ENCODE measurements at regions not wholly inside any gene's neighbourhood (a gene's known extent, or its start where the extent isn't known, plus 50 kb on each side); places are given as distances from the start of the nearest gene placed in this dataset.

GRCh38 chr2:8398040-8398668, 283.7 kb upstream of the ID2 start:
- no peaks in the 10 kb centered on the region for H3K9me3 ChIP-seq (ENCODE audit: low read depth)

GRCh38 chr2:8399731-8400130, 282.1 kb upstream of the ID2 start:
- TF ChIP-seq EZH2 (IDR thresholded peaks at IDR 0.05; ENCODE audit: insufficient read depth, poor library complexity, severe bottlenecking) = no peak
- TF ChIP-seq EZH2phosphoT487 (IDR thresholded peaks at IDR 0.05; ENCODE audit: insufficient read depth, low read depth) = no peak
- Histone ChIP-seq H3K27me3 (replicated peaks; ENCODE audit: insufficient read depth) (no peaks in the 10 kb centered on the region; the same call in 1 of the 2 replicates), H3K4me3 (no peak overlapping the region), H3K79me2 (ENCODE audit: insufficient read depth) (no peaks in the 10 kb centered on the region), H3K27ac (no peak overlapping the region), H2AFZ (no peak overlapping the region), H3F3A (ENCODE audit: insufficient read depth) (peaks cover 7% of the 10 kb centered on the region; the same call in 1 of the 2 replicates), H3K9ac (no peak overlapping the region), H4K20me1 (ENCODE audit: insufficient read depth) (no peaks in the 10 kb centered on the region), H3K4me1 (ENCODE audit: insufficient read depth) (no peaks in the 10 kb centered on the region), H3K36me3 (ENCODE audit: low read depth) (no peaks in the 10 kb centered on the region), H3K9me2 (ENCODE audit: insufficient read depth) (no peaks in the 10 kb centered on the region), H3K9me3 (ENCODE audit: low read depth) (no peaks in the 10 kb centered on the region), H3K4me2 (ENCODE audit: unreplicated experiment) (no peak overlapping the region)
- WGBS, 2 experiments (ENCODE audit: low coverage in 1 of 2, low lambda C conversion rate in 2 of 2, missing lambda C conversion rate in 2 of 2) = 60% methylated on average over 4 of the region's 4 CpGs
- in situ Hi-C loops (cut with MboI) = no loop called here
- DNase-seq = no peak

More at GRCh38 chr2:8398040-8398668, 283.7 kb upstream of the ID2 start:
- peaks cover 7% of the 10 kb centered on the region; the same call in 1 of the 2 replicates for H3F3A ChIP-seq (ENCODE audit: insufficient read depth)
- H3K79me2 ChIP-seq (ENCODE audit: insufficient read depth) = no peaks in the 10 kb centered on the region
- H3K9me2 ChIP-seq (ENCODE audit: insufficient read depth) = no peaks in the 10 kb centered on the region
- no peaks in the 10 kb centered on the region for H3K36me3 ChIP-seq (ENCODE audit: low read depth)
- no peaks in the 10 kb centered on the region for H3K4me1 ChIP-seq (ENCODE audit: insufficient read depth)
- no peak overlapping the region for H2AFZ ChIP-seq
- H4K20me1 ChIP-seq (ENCODE audit: insufficient read depth) = no peaks in the 10 kb centered on the region
- H3K4me3 ChIP-seq = no peak overlapping the region
- H3K4me2 ChIP-seq (ENCODE audit: unreplicated experiment) = no peak overlapping the region
- H3K27me3 ChIP-seq (replicated peaks; ENCODE audit: insufficient read depth) = no peaks in the 10 kb centered on the region; the same call in 1 of the 2 replicates
- DNase-seq = no peak
- no peak overlapping the region for H3K27ac ChIP-seq
- H3K9ac ChIP-seq = no peak overlapping the region
- in situ Hi-C loops (cut with MboI) = no loop called here
- TF ChIP-seq EZH2 (IDR thresholded peaks at IDR 0.05; ENCODE audit: insufficient read depth, poor library complexity, severe bottlenecking) = no peak
- TF ChIP-seq EZH2phosphoT487 (IDR thresholded peaks at IDR 0.05; ENCODE audit: insufficient read depth, low read depth) = no peak
- 71 to 77% methylated on average over 13 of the region's 13 CpGs for WGBS, 2 experiments (ENCODE audit: low coverage in 1 of 2, low lambda C conversion rate in 2 of 2, missing lambda C conversion rate in 2 of 2)

- WGBS, 2 experiments (ENCODE audit: low coverage in 1 of 2, low lambda C conversion rate in 2 of 2, missing lambda C conversion rate in 2 of 2) = 74 to 80% methylated on average over 10 of the region's 10 CpGs
Observed at GRCh38 chr2:8400196-8400595, 281.7 kb upstream of the ID2 start.

GRCh38 chr2:8402222-8402621, 279.6 kb upstream of the ID2 start:
- Histone ChIP-seq H3K79me2 (ENCODE audit: insufficient read depth) (no peaks in the 10 kb centered on the region), H2AFZ (no peak overlapping the region), H3K36me3 (ENCODE audit: low read depth) (no peaks in the 10 kb centered on the region), H3K9me3 (ENCODE audit: low read depth) (no peaks in the 10 kb centered on the region), H3K4me2 (ENCODE audit: unreplicated experiment) (no peak overlapping the region), H3K9ac (no peak overlapping the region), H4K20me1 (ENCODE audit: insufficient read depth) (no peaks in the 10 kb centered on the region), H3K27me3 (replicated peaks; ENCODE audit: insufficient read depth) (no peaks in the 10 kb centered on the region; the same call in 1 of the 2 replicates), H3K9me2 (ENCODE audit: insufficient read depth) (no peaks in the 10 kb centered on the region), H3K4me3 (no peak overlapping the region), H3K4me1 (ENCODE audit: insufficient read depth) (no peaks in the 10 kb centered on the region), H3F3A (ENCODE audit: insufficient read depth) (peaks cover 7% of the 10 kb centered on the region; the same call in 1 of the 2 replicates), H3K27ac (no peak overlapping the region)
- TF ChIP-seq EZH2phosphoT487 (IDR thresholded peaks at IDR 0.05; ENCODE audit: insufficient read depth, low read depth) (no peak), EZH2 (IDR thresholded peaks at IDR 0.05; ENCODE audit: insufficient read depth, poor library complexity, severe bottlenecking) (no peak)
- in situ Hi-C loops (cut with MboI) = no loop called here
- 57 to 79% methylated on average over 1 of the region's 1 CpG for WGBS, 2 experiments (ENCODE audit: low coverage in 1 of 2, low lambda C conversion rate in 2 of 2, missing lambda C conversion rate in 2 of 2)
- no peak for DNase-seq

More at GRCh38 chr2:8400196-8400595, 281.7 kb upstream of the ID2 start:
- H3K79me2 ChIP-seq (ENCODE audit: insufficient read depth) = no peaks in the 10 kb centered on the region
- no peaks in the 10 kb centered on the region for H3K9me3 ChIP-seq (ENCODE audit: low read depth)
- no peak overlapping the region for H3K9ac ChIP-seq
- H3K27me3 ChIP-seq (replicated peaks; ENCODE audit: insufficient read depth) = no peaks in the 10 kb centered on the region; the same call in 1 of the 2 replicates
- DNase-seq = no peak
- H3K36me3 ChIP-seq (ENCODE audit: low read depth) = no peaks in the 10 kb centered on the region
- no peaks in the 10 kb centered on the region for H4K20me1 ChIP-seq (ENCODE audit: insufficient read depth)
- no peak overlapping the region for H3K4me2 ChIP-seq (ENCODE audit: unreplicated experiment)
- TF ChIP-seq EZH2phosphoT487 (IDR thresholded peaks at IDR 0.05; ENCODE audit: insufficient read depth, low read depth) (no peak), EZH2 (IDR thresholded peaks at IDR 0.05; ENCODE audit: insufficient read depth, poor library complexity, severe bottlenecking) (no peak)
- H3K4me1 ChIP-seq (ENCODE audit: insufficient read depth) = no peaks in the 10 kb centered on the region
- H3K27ac ChIP-seq = no peak overlapping the region
- no peaks in the 10 kb centered on the region for H3K9me2 ChIP-seq (ENCODE audit: insufficient read depth)
- no peak overlapping the region for H3K4me3 ChIP-seq
- H3F3A ChIP-seq (ENCODE audit: insufficient read depth) = peaks cover 7% of the 10 kb centered on the region; the same call in 1 of the 2 replicates
- no peak overlapping the region for H2AFZ ChIP-seq
- in situ Hi-C loops (cut with MboI) = no loop called here

Measured in GM23248 (cell line).